HCT116 (cell line): ENCODE measurements at regions not wholly inside any gene's neighbourhood (a gene's known extent, or its start where the extent isn't known, plus 50 kb on each side); places are given as distances from the start of the nearest gene placed in this dataset.

ENCODE experiments used
- ATAC-seq: fragments of 200-7000 bp; cut with Tn5 transposase; 2 replicates; pipeline ENCODE4 v1.9.1; 2020; ENCODE audit warnings: mild to moderate bottlenecking, moderate library complexity
- BruUV-seq: library from RNA; stranded (reverse); fragments of 400-500 nt; replicated peaks from 2 replicates; lab custom pipeline; 2021; lab: Mats Ljungman, UMichigan
- CTCF ChIA-PET: fragments of 300-600 bp; sonication (Branson Sonifier 250); formaldehyde crosslinking; loops from one replicate; lab custom pipeline; 2021; ENCODE audit warnings: antibody characterized with exemption; lab: Charles Lee
- POLR2A ChIA-PET: fragments of 300-600, 350-600 bp; sonication (Branson Sonifier 250); formaldehyde crosslinking; loops from one replicate; lab custom pipeline; 2021; ENCODE audit warnings: antibody characterized with exemption; lab: Charles Lee
- RAD21 ChIA-PET, 2 experiments: fragments of 300-600 bp; sonication (Branson Sonifier 250); formaldehyde crosslinking; loops; one replicate each; lab custom pipeline; 2023; ENCODE audit warnings: low total read pairs in 2 of 2; ENCODE audit not compliant: uncharacterized antibody in 2 of 2, unreplicated experiment in 2 of 2, low non-redundant PET in 1 of 2; lab: Charles Lee
- DNase-seq: peaks from one replicate; pipeline ENCODE4 v3.0.0-alpha.2; 2010; ENCODE audit warnings: low read depth, low spot score
- H2AFZ ChIP-seq: fragments of 200-600 bp; shearing (Covaris generic), sonication (generic); 2 replicates; pipeline ENCODE4 v1.6.1; 2017; ENCODE audit warnings: low read depth, mixed run types, mixed read lengths, antibody characterized with exemption, low read length; ENCODE audit not compliant: poor library complexity, severe bottlenecking
- H3K27ac ChIP-seq: 2 replicates; pipeline ENCODE4 v1.5.1; 2012; ENCODE audit warnings: low read depth, low read length
- H3K27me3 ChIP-seq: fragments of 200-600 bp; sonication (generic); 2 replicates; pipeline ENCODE4 v1.6.1; 2016; ENCODE audit warnings: mixed run types, low read length, mixed read lengths; ENCODE audit not compliant: insufficient read depth
- H3K36me3 ChIP-seq, 2 experiments: fragments of 200-500 bp in 1 of 2; fragments of 200-600 bp in 1 of 2; sonication (Bioruptor generic) in 1 of 2; sonication (generic) in 1 of 2; 2 replicates each; pipeline versions ENCODE4 v1.5.1 to v1.6.1; 2014 to 2016; ENCODE audit warnings: low read length in 2 of 2, inconsistent platforms in 1 of 2, mixed read lengths in 1 of 2, mixed run types in 1 of 2; ENCODE audit not compliant: insufficient read depth in 2 of 2, control insufficient read depth in 1 of 2
- H3K4me1 ChIP-seq, 2 experiments: fragments of 200-600 bp in 1 of 2; sonication (generic) in 1 of 2; 2 replicates each; pipeline versions ENCODE4 v1.5.1 to v1.6.1; 2012 to 2017; ENCODE audit warnings: low read length in 2 of 2, inconsistent platforms in 1 of 2, mild to moderate bottlenecking in 1 of 2, mixed read lengths in 1 of 2, mixed run types in 1 of 2, moderate library complexity in 1 of 2; ENCODE audit not compliant: insufficient read depth in 2 of 2, control insufficient read depth in 1 of 2
- H3K4me2 ChIP-seq: fragments of 200-600 bp; sonication (generic); 2 replicates; pipeline ENCODE4 v1.6.1; 2017; ENCODE audit warnings: mixed run types, low read length, mixed read lengths
- H3K4me3 ChIP-seq, 2 experiments: fragments of 200-600 bp in 1 of 2; sonication (generic) in 1 of 2; replicated peaks in 1 of 2; 2 replicates each; pipeline ENCODE4 v1.5.1; 2011 to 2016; ENCODE audit warnings: low read length in 2 of 2, control low read depth in 1 of 2, low read depth in 1 of 2, mild to moderate bottlenecking in 1 of 2, mixed read lengths in 1 of 2, mixed run types in 1 of 2
- H3K79me2 ChIP-seq: fragments of 200-600 bp; sonication (generic); 2 replicates; pipeline ENCODE4 v1.6.1; 2017; ENCODE audit warnings: mild to moderate bottlenecking, mixed run types, low read length, moderate library complexity, mixed read lengths; ENCODE audit not compliant: insufficient read depth
- H3K9ac ChIP-seq: fragments of 200-600 bp; sonication (generic); 2 replicates; pipeline ENCODE4 v1.6.1; 2016; ENCODE audit warnings: low read length, mixed read lengths
- H3K9me2 ChIP-seq: fragments of 200-600 bp; sonication (generic), shearing (Covaris generic); 2 replicates; pipeline ENCODE4 v1.6.1; 2017; ENCODE audit warnings: mixed run types, mild to moderate bottlenecking, moderate library complexity; ENCODE audit not compliant: insufficient read depth
- H3K9me3 ChIP-seq, 2 experiments: fragments of 200-500 bp in 1 of 2; fragments of 200-600 bp in 1 of 2; sonication (Bioruptor generic) in 1 of 2; sonication (generic) in 1 of 2; 2 replicates each; pipeline ENCODE4 v1.6.1; 2014 to 2017; ENCODE audit warnings: low read length in 2 of 2, mixed read lengths in 2 of 2, inconsistent platforms in 1 of 2, low read depth in 1 of 2, mild to moderate bottlenecking in 1 of 2, mixed run types in 1 of 2, moderate library complexity in 1 of 2; ENCODE audit not compliant: control insufficient read depth in 1 of 2, insufficient read depth in 1 of 2
- H4K20me1 ChIP-seq: fragments of 200-600 bp; sonication (generic), shearing (Covaris generic); 2 replicates; pipeline ENCODE4 v1.6.1; 2017; ENCODE audit warnings: mixed run types, mild to moderate bottlenecking, moderate library complexity; ENCODE audit not compliant: insufficient read depth
- CBX3 ChIP-seq: IDR thresholded peaks from 2 replicates; pipeline ENCODE4 v1.6.1; 2012; ENCODE audit warnings: low read depth
- EGR1 ChIP-seq: IDR thresholded peaks from 2 replicates; pipeline ENCODE4 v1.6.1; 2012; ENCODE audit warnings: low read depth
- JUND ChIP-seq: IDR thresholded peaks from 2 replicates; pipeline ENCODE4 v1.6.1; 2012
- POLR2A ChIP-seq: IDR thresholded peaks from 2 replicates; pipeline ENCODE4 v1.7.0; 2011; ENCODE audit warnings: borderline replicate concordance; ENCODE audit not compliant: insufficient read depth, insufficient read length; ENCODE audit errors: extremely low read depth
- POLR2AphosphoS5 ChIP-seq: IDR thresholded peaks from 2 replicates; pipeline ENCODE4 v1.6.1; 2011; ENCODE audit warnings: mild to moderate bottlenecking, low read depth, low read length, moderate library complexity
- RAD21 ChIP-seq: IDR thresholded peaks from 2 replicates; pipeline ENCODE4 v1.6.1; 2012; ENCODE audit warnings: low read depth, mild to moderate bottlenecking
- SP1 ChIP-seq: IDR thresholded peaks from 2 replicates; pipeline ENCODE4 v1.6.1; 2012; ENCODE audit warnings: low read depth
- SRF ChIP-seq: IDR thresholded peaks from 2 replicates; pipeline ENCODE4 v1.6.1; 2012; ENCODE audit warnings: low read depth
- TCF7L2 ChIP-seq: IDR thresholded peaks from 2 replicates; pipeline ENCODE4 v1.7.0; 2011; ENCODE audit warnings: borderline replicate concordance, inconsistent platforms; ENCODE audit not compliant: insufficient read depth, insufficient read length; ENCODE audit errors: extremely low read depth
- YY1 ChIP-seq: IDR thresholded peaks from 2 replicates; pipeline ENCODE4 v1.6.1; 2011; ENCODE audit warnings: low read length, low read depth, moderate library complexity, mild to moderate bottlenecking; ENCODE audit not compliant: insufficient replicate concordance; ENCODE audit errors: extremely low read depth
- intact Hi-C: fragments of 100-400 bp; cut with micrococcal nuclease; formaldehyde crosslinking; loops from 2 replicates; pipeline ENCODE4 v1.10.0; 2022
- TF ChIP-seq, protein P1 (sequence below): IDR thresholded peaks from 2 replicates; pipeline ENCODE4 v1.6.1; 2012
- TF ChIP-seq, protein P2 (sequence below): IDR thresholded peaks from 2 replicates; pipeline ENCODE4 v1.6.1; 2012

DNA sequence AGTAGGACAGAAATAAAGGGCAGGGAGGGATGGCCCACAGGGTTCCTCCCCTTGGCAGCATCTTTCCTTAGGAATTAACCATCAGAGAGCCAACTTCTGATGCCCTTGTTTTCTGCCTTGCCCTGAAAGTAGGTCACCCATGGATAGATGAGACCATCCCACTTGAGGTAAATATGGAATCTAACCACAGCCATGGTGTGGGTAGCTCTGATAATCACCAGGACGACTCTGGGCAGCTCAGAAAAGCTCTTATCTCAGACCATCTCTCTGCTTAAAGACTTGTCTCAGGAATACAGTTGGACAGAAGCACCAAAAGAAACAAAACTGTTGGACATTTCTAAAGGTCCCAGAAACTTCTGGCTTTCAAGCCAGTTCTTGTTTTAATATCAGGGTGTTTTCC, 101.4 kb upstream of the CELF4 start:
- no peaks in the 10 kb centered on the region for H3K36me3 ChIP-seq
- no peak overlapping the region for H3K9ac ChIP-seq
- no TSS peak for BruUV-seq
- no peak overlapping the region for H3K27ac ChIP-seq
- no peak for DNase-seq
- H2AFZ ChIP-seq = no peak overlapping the region
- no peaks in the 10 kb centered on the region for H3K9me2 ChIP-seq
- no peak for TF ChIP-seq RAD21
- no peak for ATAC-seq
- CTCF ChIA-PET = no interaction called here
- intact Hi-C loops = no loop called here
- H3K9me3 ChIP-seq = no peaks in the 10 kb centered on the region
- POLR2A ChIA-PET = no interaction called here
- H3K79me2 ChIP-seq = no peaks in the 10 kb centered on the region
- H3K4me2 ChIP-seq = no peak overlapping the region
- no peak overlapping the region for H3K4me3 ChIP-seq
- no peaks in the 10 kb centered on the region for H3K27me3 ChIP-seq
- no peaks in the 10 kb centered on the region for H4K20me1 ChIP-seq
- RAD21 ChIA-PET = no interaction called here
- no peaks in the 10 kb centered on the region for H3K4me1 ChIP-seq

DNA sequence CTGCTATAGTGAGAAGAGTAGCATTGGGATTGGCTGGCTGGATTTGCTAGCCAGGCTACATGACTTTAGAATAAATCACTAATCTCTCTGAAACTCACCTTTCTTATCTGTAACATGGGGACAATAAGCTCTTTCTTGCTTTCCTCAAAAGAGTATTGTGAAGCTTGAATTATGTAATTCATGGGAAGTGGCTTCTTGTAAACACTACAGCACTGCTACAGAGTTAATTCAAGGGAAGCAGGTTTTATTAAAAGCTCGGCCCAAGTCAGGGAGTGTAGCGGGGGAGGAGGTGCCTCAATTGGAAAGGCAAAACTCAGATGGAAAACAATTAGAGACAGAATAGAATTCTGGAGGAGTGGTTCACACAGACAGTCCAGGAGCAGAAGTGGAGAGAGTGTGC, 100.9 kb upstream of the CELF4 start:
- intact Hi-C loops = no loop called here
- no peak overlapping the region for H3K9ac ChIP-seq
- no peaks in the 10 kb centered on the region for H3K9me2 ChIP-seq
- H4K20me1 ChIP-seq = no peaks in the 10 kb centered on the region
- H3K36me3 ChIP-seq = no peaks in the 10 kb centered on the region
- H3K79me2 ChIP-seq = no peaks in the 10 kb centered on the region
- ATAC-seq = no peak
- DNase-seq = no peak
- no TSS peak for BruUV-seq
- H3K4me1 ChIP-seq = no peaks in the 10 kb centered on the region
- ChIA-PET CTCF (no interaction called here), POLR2A (no interaction called here), RAD21 (no interaction called here)
- H2AFZ ChIP-seq = no peak overlapping the region
- TF ChIP-seq YY1 = no peak
- TF ChIP-seq POLR2AphosphoS5 = no peak
- TF ChIP-seq, protein P1, sequence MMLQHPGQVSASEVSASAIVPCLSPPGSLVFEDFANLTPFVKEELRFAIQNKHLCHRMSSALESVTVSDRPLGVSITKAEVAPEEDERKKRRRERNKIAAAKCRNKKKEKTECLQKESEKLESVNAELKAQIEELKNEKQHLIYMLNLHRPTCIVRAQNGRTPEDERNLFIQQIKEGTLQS = no peak
- no peak for TF ChIP-seq SRF
- no peak for TF ChIP-seq TCF7L2
- TF ChIP-seq EGR1 = no peak
- TF ChIP-seq, protein P2, sequence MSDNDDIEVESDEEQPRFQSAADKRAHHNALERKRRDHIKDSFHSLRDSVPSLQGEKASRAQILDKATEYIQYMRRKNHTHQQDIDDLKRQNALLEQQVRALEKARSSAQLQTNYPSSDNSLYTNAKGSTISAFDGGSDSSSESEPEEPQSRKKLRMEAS = no peak
- TF ChIP-seq SP1 = no peak
- no peak for TF ChIP-seq JUND
- no peak for TF ChIP-seq POLR2A
- TF ChIP-seq CBX3 = no peak
- no peaks in the 10 kb centered on the region for H3K9me3 ChIP-seq
- no peak overlapping the region for H3K4me3 ChIP-seq
- no peaks in the 10 kb centered on the region for H3K27me3 ChIP-seq
- no peak overlapping the region for H3K27ac ChIP-seq
- H3K4me2 ChIP-seq = no peak overlapping the region
